Lung (tissue), 11 donors: ENCODE measurements at regions not wholly inside any gene's neighbourhood (a gene's known extent, or its start where the extent isn't known, plus 50 kb on each side); places are given as distances from the start of the nearest gene placed in this dataset.

Source experiments
- ATAC-seq: fragments of 200-7000 bp; cut with Tn5 transposase; one replicate; pipeline ENCODE4 v1.9.1; 2020; ENCODE audit warnings: moderate number of reproducible peaks; ENCODE audit not compliant: insufficient read depth, low FRiP score
- DNase-seq, 3 donors: peaks; one replicate each; pipeline ENCODE4 v3.0.0-alpha.2; 2013 to 2017
- H3K27ac ChIP-seq, 2 donors: one replicate each; pipeline ENCODE4 v1.5.1; 2013; ENCODE audit warnings: mild to moderate bottlenecking in 2 of 2, moderate library complexity in 2 of 2, control low read depth in 1 of 2, inconsistent platforms in 1 of 2, low read depth in 1 of 2, low read length in 1 of 2
- H3K27me3 ChIP-seq, 3 donors: one replicate each; pipeline ENCODE4 v1.5.1; 2013; ENCODE audit warnings: low read length in 2 of 3; ENCODE audit not compliant: control insufficient read depth in 3 of 3, insufficient read depth in 3 of 3
- H3K36me3 ChIP-seq, 4 donors: one replicate each; pipeline ENCODE4 v1.5.1; 2013; ENCODE audit warnings: low read length in 4 of 4, mild to moderate bottlenecking in 1 of 4, moderate library complexity in 1 of 4; ENCODE audit not compliant: control insufficient read depth in 4 of 4, insufficient read depth in 4 of 4
- H3K4me1 ChIP-seq, 5 donors: one replicate each; pipeline ENCODE4 v1.5.1; 2013; ENCODE audit warnings: low read length in 5 of 5, mild to moderate bottlenecking in 2 of 5, moderate library complexity in 1 of 5; ENCODE audit not compliant: control insufficient read depth in 5 of 5, insufficient read depth in 5 of 5
- H3K4me3 ChIP-seq: one replicate; pipeline ENCODE4 v1.5.1; 2013; ENCODE audit warnings: mild to moderate bottlenecking, control low read depth, moderate library complexity
- H3K9ac ChIP-seq, 2 donors: one replicate each; pipeline ENCODE4 v1.5.1; 2013; ENCODE audit warnings: low read length in 2 of 2, control low read depth in 1 of 2; ENCODE audit not compliant: insufficient read depth in 1 of 2
- H3K9me3 ChIP-seq, 4 donors: one replicate each; pipeline ENCODE4 v1.5.1; 2013; ENCODE audit warnings: low read length in 3 of 4, mild to moderate bottlenecking in 1 of 4, moderate library complexity in 1 of 4; ENCODE audit not compliant: control insufficient read depth in 4 of 4, insufficient read depth in 3 of 4
- CTCF ChIP-seq: IDR thresholded peaks from 2 replicates; pipeline ENCODE4 v1.5.1; 2012; ENCODE audit warnings: mild to moderate bottlenecking; ENCODE audit errors: control extremely low read depth, extremely low read depth
- WGBS, 2 donors: extraction: QIAGEN DNeasy Blood & Tissue Kit; methylation state at CpG; one replicate each; pipeline ENCODE4 v1.1.7; 2013; 5-methylcytosine and 5-hydroxymethylcytosine counted together
- donor health status: control.
- donor health status: control.
- donor health status: Bipolar disorder and iron deficiency.
- donor health status: healthy.
- donor health status: DM: yes; HTN: yes; CAD: no.

- H3K27ac ChIP-seq: no peak overlapping the region
- 58 to 67% methylated on average over 1 of the region's 1 CpG for WGBS, 2 donors
- H3K9ac ChIP-seq: no peak overlapping the region
- TF ChIP-seq CTCF: no peak
- ATAC-seq: no peak
- no peaks in the 10 kb centered on the region for H3K27me3 ChIP-seq
- no peaks in the 10 kb centered on the region for H3K4me1 ChIP-seq
- H3K4me3 ChIP-seq: no peak overlapping the region
- no peaks in the 10 kb centered on the region for H3K36me3 ChIP-seq
- DNase-seq: no peak
- H3K9me3 ChIP-seq: peaks cover 0 to 3% (median 0%) of the 10 kb centered on the region in 4 donors
Measured at GRCh38 chr2:2519381-2519780, 188.3 kb upstream of the MYT1L start.

- no peaks in the 10 kb centered on the region for H3K4me1 ChIP-seq
- no peak overlapping the region for H3K9ac ChIP-seq
- H3K27me3 ChIP-seq: no peaks in the 10 kb centered on the region
- no peak overlapping the region for H3K4me3 ChIP-seq
- H3K27ac ChIP-seq: no peak overlapping the region
- no peaks in the 10 kb centered on the region for H3K36me3 ChIP-seq
- TF ChIP-seq CTCF: no peak
- H3K9me3 ChIP-seq: peaks cover 0 to 7% (median 0%) of the 10 kb centered on the region in 4 donors
- no peak for DNase-seq
- WGBS, 2 donors: 84 to 87% methylated on average over 2 of the region's 2 CpGs
- no peak for ATAC-seq
Measured at GRCh38 chr2:2517399-2517798, 186.3 kb upstream of the MYT1L start.

GRCh38 chr2:2516386-2516785, 185.3 kb upstream of the MYT1L start:
- 85 to 88% methylated on average over 14 of the region's 14 CpGs for WGBS, 2 donors

More at GRCh38 chr2:2516386-2516785, 185.3 kb upstream of the MYT1L start:
- no peak overlapping the region for H3K9ac ChIP-seq
- H3K36me3 ChIP-seq: no peaks in the 10 kb centered on the region
- no peaks in the 10 kb centered on the region for H3K4me1 ChIP-seq
- DNase-seq (no peak), ATAC-seq (no peak)
- no peak overlapping the region for H3K27ac ChIP-seq
- H3K9me3 ChIP-seq: peaks cover 0 to 7% (median 0%) of the 10 kb centered on the region in 4 donors
- H3K27me3 ChIP-seq: no peaks in the 10 kb centered on the region
- no peak overlapping the region for H3K4me3 ChIP-seq
- TF ChIP-seq CTCF: no peak
